H1 (cell line): ENCODE measurements at regions not wholly inside any gene's neighbourhood (a gene's known extent, or its start where the extent isn't known, plus 50 kb on each side); places are given as distances from the start of the nearest gene placed in this dataset.

Source experiments
- CTCF ChIA-PET: fragments of 300-600 bp; sonication (Branson Sonifier 250); formaldehyde crosslinking; loops from one replicate; lab custom pipeline; 2021; ENCODE audit not compliant: partially characterized antibody; lab: Charles Lee
- POLR2A ChIA-PET: fragments of 300-600 bp; sonication (Branson Sonifier 250); formaldehyde crosslinking; loops from one replicate; lab custom pipeline; 2021; ENCODE audit warnings: inconsistent platforms; ENCODE audit not compliant: partially characterized antibody; lab: Charles Lee
- DNase-seq, 2 experiments: peaks; one replicate each; pipeline versions ENCODE4 v3.0.0 to v3.0.0-alpha.2; 2010 to 2022; ENCODE audit warnings: low spot score in 2 of 2, low read depth in 1 of 2, mixed read lengths in 1 of 2
- FAIRE-seq: peaks from 2 replicates; lab custom pipeline; 2011; peaks lifted over from hg19 to GRCh38; lab: Jason Lieb, UNC
- H2AFZ ChIP-seq: 2 replicates; pipeline ENCODE4 v1.8.1; 2012; ENCODE audit warnings: low read length, inconsistent platforms
- H2AK5ac ChIP-seq: 2 replicates; pipeline ENCODE4 v1.6.1; 2013; ENCODE audit warnings: low read depth, low read length
- H2BK120ac ChIP-seq: replicated peaks from 2 replicates; pipeline ENCODE3; 2013; ENCODE audit warnings: low read depth, low read length, inconsistent platforms
- H2BK12ac ChIP-seq: 2 replicates; pipeline ENCODE4 v1.6.1; 2013; ENCODE audit warnings: low read depth, low read length
- H2BK15ac ChIP-seq: 2 replicates; pipeline ENCODE4 v1.6.1; 2013; ENCODE audit warnings: low read length
- H2BK20ac ChIP-seq: 2 replicates; pipeline ENCODE4 v1.6.1; 2013; ENCODE audit warnings: low read length
- H2BK5ac ChIP-seq: 2 replicates; pipeline ENCODE4 v1.6.1; 2013; ENCODE audit warnings: low read depth, low read length
- H3K14ac ChIP-seq: 2 replicates; pipeline ENCODE4 v1.6.1; 2013; ENCODE audit warnings: inconsistent platforms; ENCODE audit not compliant: insufficient read length
- H3K18ac ChIP-seq: 2 replicates; pipeline ENCODE4 v1.6.1; 2013; ENCODE audit warnings: low read length; ENCODE audit errors: extremely low read depth
- H3K23ac ChIP-seq: 2 replicates; pipeline ENCODE4 v1.6.1; 2013; ENCODE audit warnings: inconsistent platforms; ENCODE audit not compliant: insufficient read length
- H3K23me2 ChIP-seq: 2 replicates; pipeline ENCODE4 v1.6.1; 2013; ENCODE audit warnings: low read depth, low read length
- H3K27ac ChIP-seq: 2 replicates; pipeline ENCODE4 v1.6.1; 2011; ENCODE audit warnings: low read depth, low read length, inconsistent platforms
- H3K27me3 ChIP-seq, 4 experiments: replicated peaks in 1 of 4; 1 replicate in 1 of 4; 2 replicates in 3 of 4; pipeline versions ENCODE4 v1.6.1 to v1.8.1; 2011 to 2013; ENCODE audit warnings: low read length in 3 of 4, mild to moderate bottlenecking in 3 of 4, inconsistent platforms in 2 of 4, mixed read lengths in 2 of 4, moderate library complexity in 1 of 4; ENCODE audit not compliant: control insufficient read depth in 3 of 4, insufficient read depth in 3 of 4; ENCODE audit errors: extremely low read depth in 1 of 4
- H3K36me3 ChIP-seq, 4 experiments: 2 replicates each; pipeline versions ENCODE4 v1.6.1 to v1.8.1; 2011 to 2013; ENCODE audit warnings: mild to moderate bottlenecking in 4 of 4, low read length in 3 of 4, moderate library complexity in 2 of 4, control low read depth in 1 of 4, inconsistent platforms in 1 of 4; ENCODE audit not compliant: insufficient read depth in 4 of 4, control insufficient read depth in 2 of 4
- H3K4ac ChIP-seq: replicated peaks from 2 replicates; pipeline ENCODE3; 2013; ENCODE audit warnings: low read length, low read depth, mixed read lengths, inconsistent platforms; ENCODE audit not compliant: insufficient read length
- H3K4me1 ChIP-seq, 4 experiments: replicated peaks in 1 of 4; 1 replicate in 1 of 4; 2 replicates in 3 of 4; pipeline versions ENCODE4 v1.6.1 to v1.8.1; 2011 to 2013; ENCODE audit warnings: low read length in 3 of 4, inconsistent platforms in 2 of 4, mixed read lengths in 1 of 4; ENCODE audit not compliant: insufficient read depth in 4 of 4, control insufficient read depth in 3 of 4
- H3K4me2 ChIP-seq, 2 experiments: 2 replicates each; pipeline versions ENCODE4 v1.6.1 to v1.8.1; 2011 to 2013; ENCODE audit warnings: low read depth in 2 of 2, low read length in 2 of 2, control low read depth in 1 of 2, inconsistent platforms in 1 of 2, mild to moderate bottlenecking in 1 of 2; ENCODE audit not compliant: insufficient read depth in 1 of 2
- H3K4me3 ChIP-seq, 4 experiments: fragments of 200-600, 300-600 bp in 1 of 4; sonication (generic), shearing (Covaris generic), sonication (Bioruptor Twin) in 1 of 4; 2 replicates each; pipeline versions ENCODE4 v1.5.1 to v1.8.1; 2011 to 2016; ENCODE audit warnings: low read length in 4 of 4, low read depth in 3 of 4, control low read depth in 2 of 4, inconsistent platforms in 2 of 4, mild to moderate bottlenecking in 2 of 4, mixed read lengths in 1 of 4, moderate library complexity in 1 of 4; ENCODE audit not compliant: insufficient read depth in 2 of 4; ENCODE audit errors: extremely low read depth in 1 of 4
- H3K56ac ChIP-seq: replicated peaks from 2 replicates; pipeline ENCODE3; 2013; ENCODE audit warnings: low read depth, mild to moderate bottlenecking, mixed read lengths, low read length, inconsistent platforms; ENCODE audit not compliant: insufficient read length
- H3K79me1 ChIP-seq: 2 replicates; pipeline ENCODE4 v1.6.1; 2013; ENCODE audit warnings: low read depth, low read length, control low read depth
- H3K79me2 ChIP-seq, 2 experiments: 2 replicates each; pipeline versions ENCODE4 v1.6.1 to v1.8.1; 2012 to 2013; ENCODE audit warnings: low read length in 2 of 2, mild to moderate bottlenecking in 2 of 2, inconsistent platforms in 1 of 2; ENCODE audit not compliant: insufficient read depth in 2 of 2, control insufficient read depth in 1 of 2
- H3K9ac ChIP-seq, 4 experiments: replicated peaks in 1 of 4; 1 replicate in 1 of 4; 2 replicates in 3 of 4; pipeline versions ENCODE4 v1.6.1 to v1.8.1; 2011 to 2013; ENCODE audit warnings: low read depth in 3 of 4, low read length in 3 of 4, control low read depth in 2 of 4, mild to moderate bottlenecking in 2 of 4, moderate library complexity in 2 of 4, inconsistent platforms in 1 of 4; ENCODE audit errors: extremely low read depth in 1 of 4
- H3K9me3 ChIP-seq, 2 experiments: 2 replicates each; pipeline versions ENCODE4 v1.6.1 to v1.8.1; 2012 to 2013; ENCODE audit warnings: mild to moderate bottlenecking in 2 of 2, moderate library complexity in 2 of 2, control low read depth in 1 of 2, inconsistent platforms in 1 of 2, low read depth in 1 of 2, low read length in 1 of 2, mixed read lengths in 1 of 2; ENCODE audit not compliant: insufficient read depth in 2 of 2
- H4K20me1 ChIP-seq, 2 experiments: replicated peaks in 1 of 2; 2 replicates each; pipeline versions ENCODE3 to v1.8.1; 2011 to 2013; ENCODE audit warnings: inconsistent platforms in 2 of 2, low read length in 2 of 2, mild to moderate bottlenecking in 1 of 2; ENCODE audit not compliant: insufficient read depth in 2 of 2, control insufficient read depth in 1 of 2
- H4K5ac ChIP-seq: 2 replicates; pipeline ENCODE4 v1.6.1; 2013; ENCODE audit warnings: low read length, low read depth, mixed read lengths, inconsistent platforms; ENCODE audit not compliant: insufficient read length
- H4K8ac ChIP-seq: 2 replicates; pipeline ENCODE4 v1.8.0; 2013; ENCODE audit warnings: mild to moderate bottlenecking, moderate library complexity, low read length, inconsistent platforms; ENCODE audit not compliant: insufficient read depth; ENCODE audit errors: extremely low read depth
- H4K91ac ChIP-seq: replicated peaks from 2 replicates; pipeline ENCODE3; 2013; ENCODE audit warnings: low read length, mixed read lengths, inconsistent platforms; ENCODE audit not compliant: insufficient read length
- BCL11A ChIP-seq, 2 experiments: IDR thresholded peaks; one replicate each; pipeline ENCODE4 v1.6.1; 2011; ENCODE audit warnings: low read depth in 2 of 2, low read length in 2 of 2, mild to moderate bottlenecking in 2 of 2
- CBX8 ChIP-seq: fragments of 300-800, 300-1000 bp; sonication (generic); IDR thresholded peaks from 2 replicates; pipeline ENCODE4 v1.7.1; 2016; ENCODE audit warnings: low read depth, low read length, borderline replicate concordance
- JUND ChIP-seq: IDR thresholded peaks from 2 replicates; pipeline ENCODE4 v1.6.1; 2011; ENCODE audit warnings: mild to moderate bottlenecking, improper control_type of control experiment, low read length
- WGBS, 2 experiments: shearing (Covaris generic) in 1 of 2; methylation state at CpG; one replicate each; pipeline versions ENCODE4 v1.1.6 to v1.1.7; 2013 to 2015; ENCODE audit warnings: low lambda C conversion rate in 2 of 2, mixed read lengths in 2 of 2, inconsistent platforms in 1 of 2, low coverage in 1 of 2, missing lambda C conversion rate in 1 of 2; ENCODE audit not compliant: insufficient replicate concordance in 2 of 2, insufficient coverage in 1 of 2, insufficient read length in 1 of 2; ENCODE audit errors: extremely low coverage in 1 of 2, missing lambda C conversion rate in 1 of 2; 5-methylcytosine and 5-hydroxymethylcytosine counted together

DNA sequence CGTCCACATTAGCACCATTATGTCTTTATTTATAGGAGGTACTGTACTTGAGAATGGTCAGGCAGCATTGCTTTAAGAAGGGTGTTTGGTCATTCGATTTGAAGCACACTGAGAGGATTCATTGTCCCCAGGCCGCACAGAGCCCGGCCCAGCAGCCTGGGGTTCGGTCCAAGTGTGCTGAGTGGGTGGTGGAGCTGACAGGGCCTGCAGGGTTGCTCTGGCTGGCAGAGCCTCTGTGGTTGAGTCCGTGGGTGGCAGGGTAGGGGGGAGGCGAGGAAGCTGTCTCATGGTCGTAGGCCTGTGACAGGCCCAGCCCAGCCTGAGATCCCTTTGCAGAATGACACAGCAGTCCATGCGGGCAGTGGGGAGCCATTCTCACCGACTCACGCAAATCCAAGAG is 227.7 kb upstream of the TOPAZ1 start:
- Histone ChIP-seq H3K4me2 (no peak overlapping the region), H3K27me3 (no peaks in the 10 kb centered on the region), H4K8ac (no peak overlapping the region), H3K23ac (no peak overlapping the region), H2BK120ac (no peak overlapping the region), H3K4me3 (no peak overlapping the region), H3K36me3 (no peaks in the 10 kb centered on the region), H3K23me2 (no peaks in the 10 kb centered on the region), H3K4ac (no peak overlapping the region), H3K79me1 (no peaks in the 10 kb centered on the region), H3K79me2 (no peaks in the 10 kb centered on the region), H4K20me1 (no peaks in the 10 kb centered on the region), H2AK5ac (0 out of 2 replicates have a peak overlapping the region, but pooled peaks have one; percentile 24), H3K9ac (no peak overlapping the region), H2BK12ac (no peak overlapping the region; the same call in 1 of the 2 replicates), H2AFZ (no peak overlapping the region), H2BK20ac (0 out of 2 replicates have a peak overlapping the region, but pooled peaks have one; percentile 49), H2BK5ac (peak overlapping the region; percentile 27; the same call in 1 of the 2 replicates), H2BK15ac (no peak overlapping the region), H4K5ac (no peak overlapping the region), H3K56ac (no peak overlapping the region), H3K18ac (0 out of 2 replicates have a peak overlapping the region, but pooled peaks have one; percentile 52), H3K9me3 (no peaks in the 10 kb centered on the region), H3K4me1 (peaks cover 0 to 23% (median 2%) of the 10 kb centered on the region in 4 experiments; a peak in 3 of 7 replicates), H4K91ac (no peak overlapping the region), H3K27ac (no peak overlapping the region), H3K14ac (no peak overlapping the region)
- ChIA-PET POLR2A (no interaction called here), CTCF (no interaction called here)
- no peak for DNase-seq
- TF ChIP-seq BCL11A (IDR thresholded peaks at IDR 0.05; ENCODE audit: low read depth in 2 of 2, low read length in 2 of 2), result no peak
- no peak for TF ChIP-seq JUND
- TF ChIP-seq CBX8, result no peak
- FAIRE-seq, result no peak
- WGBS, 2 experiments, result 89% methylated on average over 11 of the region's 11 CpGs; no CpG with 5 or more reads in 1 of the 2 experiments
